Tibial nerve (tissue), 4 donors: ENCODE measurements at regions not wholly inside any gene's neighbourhood (a gene's known extent, or its start where the extent isn't known, plus 50 kb on each side); places are given as distances from the start of the nearest gene placed in this dataset.

Experiments used
- DNase-seq, 2 donors: peaks; one replicate each; pipeline ENCODE4 v3.0.0-alpha.2; 2019; ENCODE audit warnings: low spot score in 2 of 2
- H3K27ac ChIP-seq, 4 donors: fragments of 200-600 bp; sonication (generic) in 3 of 4; one replicate each; pipeline ENCODE4 v1.5.1; 2017 to 2019; ENCODE audit warnings: mild to moderate bottlenecking in 1 of 4
- H3K27me3 ChIP-seq, 2 donors: fragments of 200-600 bp; sonication (generic) in 1 of 2; one replicate each; pipeline versions ENCODE4 v1.5.1 to v1.6.0; 2017 to 2019
- H3K36me3 ChIP-seq, 3 donors: fragments of 200-600 bp; sonication (generic); one replicate each; pipeline ENCODE4 v1.5.1; 2018 to 2019
- H3K4me1 ChIP-seq, 4 donors: fragments of 200-600 bp; sonication (generic) in 3 of 4; one replicate each; pipeline ENCODE4 v1.5.1; 2017 to 2019
- H3K4me3 ChIP-seq, 4 donors: fragments of 200-600 bp; sonication (generic) in 3 of 4; one replicate each; pipeline ENCODE4 v1.5.1; 2017 to 2019; ENCODE audit warnings: mild to moderate bottlenecking in 1 of 4, moderate library complexity in 1 of 4
- H3K9me3 ChIP-seq, 4 donors: fragments of 200-600 bp; sonication (generic) in 3 of 4; one replicate each; pipeline ENCODE4 v1.5.1; 2017 to 2019
- EP300 ChIP-seq, 2 donors: sonication (generic); formaldehyde crosslinking; IDR thresholded peaks; one replicate each; pipeline ENCODE4 v1.6.1; 2017; ENCODE audit warnings: antibody characterized with exemption in 2 of 2, mild to moderate bottlenecking in 1 of 2
- POLR2A ChIP-seq, 2 donors: fragments of 450-650 bp; IDR thresholded peaks; one replicate each; pipeline ENCODE4 v1.6.1; 2017; ENCODE audit warnings: antibody characterized with exemption in 2 of 2, mild to moderate bottlenecking in 2 of 2, moderate library complexity in 2 of 2
- WGBS, 2 donors: methylation state at CpG; one replicate each; pipeline ENCODE4 v1.1.5; 2018; 5-methylcytosine and 5-hydroxymethylcytosine counted together
- TF ChIP-seq, protein P1 (sequence below), 5 experiments: fragments of 200-600 bp in 3 of 5; fragments of 450-650 bp in 2 of 5; sonication (generic) in 3 of 5; IDR thresholded peaks; one replicate each; pipeline ENCODE4 v1.5.1; 2016 to 2019; ENCODE audit warnings: antibody characterized with exemption in 5 of 5, mild to moderate bottlenecking in 3 of 5, moderate library complexity in 2 of 5

GRCh38 chr6:106823732-106824351, 150.7 kb downstream of the CD24 start:
- TF ChIP-seq, protein P1, sequence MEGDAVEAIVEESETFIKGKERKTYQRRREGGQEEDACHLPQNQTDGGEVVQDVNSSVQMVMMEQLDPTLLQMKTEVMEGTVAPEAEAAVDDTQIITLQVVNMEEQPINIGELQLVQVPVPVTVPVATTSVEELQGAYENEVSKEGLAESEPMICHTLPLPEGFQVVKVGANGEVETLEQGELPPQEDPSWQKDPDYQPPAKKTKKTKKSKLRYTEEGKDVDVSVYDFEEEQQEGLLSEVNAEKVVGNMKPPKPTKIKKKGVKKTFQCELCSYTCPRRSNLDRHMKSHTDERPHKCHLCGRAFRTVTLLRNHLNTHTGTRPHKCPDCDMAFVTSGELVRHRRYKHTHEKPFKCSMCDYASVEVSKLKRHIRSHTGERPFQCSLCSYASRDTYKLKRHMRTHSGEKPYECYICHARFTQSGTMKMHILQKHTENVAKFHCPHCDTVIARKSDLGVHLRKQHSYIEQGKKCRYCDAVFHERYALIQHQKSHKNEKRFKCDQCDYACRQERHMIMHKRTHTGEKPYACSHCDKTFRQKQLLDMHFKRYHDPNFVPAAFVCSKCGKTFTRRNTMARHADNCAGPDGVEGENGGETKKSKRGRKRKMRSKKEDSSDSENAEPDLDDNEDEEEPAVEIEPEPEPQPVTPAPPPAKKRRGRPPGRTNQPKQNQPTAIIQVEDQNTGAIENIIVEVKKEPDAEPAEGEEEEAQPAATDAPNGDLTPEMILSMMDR (IDR thresholded peaks at IDR 0.05), result no peak
- TF ChIP-seq EP300 (IDR thresholded peaks at IDR 0.05) (no peak), POLR2A (IDR thresholded peaks at IDR 0.05) (no peak)
- Histone ChIP-seq H3K4me3 (no peak overlapping the region), H3K27me3 (no peaks in the 10 kb centered on the region), H3K4me1 (no peaks in the 10 kb centered on the region), H3K36me3 (no peaks in the 10 kb centered on the region), H3K27ac (no peak overlapping the region), H3K9me3 (no peaks in the 10 kb centered on the region)
- no peak for DNase-seq
- 60 to 66% methylated on average over 10 of the region's 10 CpGs for WGBS, 2 donors

- no peaks in the 10 kb centered on the region for H3K27me3 ChIP-seq
- H3K4me1 ChIP-seq, result no peaks in the 10 kb centered on the region
- TF ChIP-seq, protein P1 (IDR thresholded peaks at IDR 0.05), result no peak
- TF ChIP-seq POLR2A (IDR thresholded peaks at IDR 0.05) (no peak), EP300 (IDR thresholded peaks at IDR 0.05) (no peak)
- no peaks in the 10 kb centered on the region for H3K9me3 ChIP-seq
- no peaks in the 10 kb centered on the region for H3K36me3 ChIP-seq
- H3K4me3 ChIP-seq, result no peak overlapping the region
- no peak overlapping the region for H3K27ac ChIP-seq
- no peak for DNase-seq
- WGBS, 2 donors, result 80 to 89% methylated on average over 5 of the region's 5 CpGs
Observed at GRCh38 chr6:106823058-106823457, 151.5 kb downstream of the CD24 start.

DNA sequence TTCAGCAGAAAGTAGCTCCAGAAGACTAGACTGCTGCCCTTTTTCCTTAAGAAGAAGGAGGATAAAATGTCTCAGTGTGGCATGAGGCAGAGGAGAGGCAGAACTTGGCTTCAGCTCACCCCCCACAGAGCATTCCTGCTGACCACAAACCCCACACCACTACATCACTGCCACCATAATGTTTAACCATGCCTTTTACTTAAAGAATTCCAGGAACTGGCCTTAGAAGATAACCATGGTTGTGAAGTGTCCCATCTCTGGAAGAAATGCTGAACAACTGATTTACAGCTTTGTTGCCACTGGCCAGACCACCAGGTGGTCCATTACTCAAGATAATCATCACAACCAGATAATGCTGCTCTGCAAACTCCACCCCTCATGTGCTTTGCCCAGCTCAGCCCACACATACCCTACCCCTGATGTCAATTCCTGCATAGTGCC, 154.1 kb downstream of the CD24 start:
- H3K9me3 ChIP-seq, result no peaks in the 10 kb centered on the region
- no peak overlapping the region for H3K4me3 ChIP-seq
- H3K4me1 ChIP-seq, result no peaks in the 10 kb centered on the region
- H3K36me3 ChIP-seq, result no peaks in the 10 kb centered on the region
- H3K27ac ChIP-seq, result no peak overlapping the region
- no peak for TF ChIP-seq POLR2A (IDR thresholded peaks at IDR 0.05)
- TF ChIP-seq, protein P1 (IDR thresholded peaks at IDR 0.05), result no peak
- no peak for TF ChIP-seq EP300 (IDR thresholded peaks at IDR 0.05)
- H3K27me3 ChIP-seq, result no peaks in the 10 kb centered on the region
- DNase-seq, result no peak

GRCh38 chr6:106811088-106811686, 163.3 kb downstream of the CD24 start:
- Histone ChIP-seq H3K4me1 (no peaks in the 10 kb centered on the region), H3K27me3 (no peaks in the 10 kb centered on the region), H3K36me3 (no peaks in the 10 kb centered on the region), H3K9me3 (peaks cover 0 to 63% (median 0%) of the 10 kb centered on the region in 4 donors), H3K27ac (no peak overlapping the region), H3K4me3 (no peak overlapping the region)
- TF ChIP-seq POLR2A (IDR thresholded peaks at IDR 0.05), result no peak
- TF ChIP-seq, protein P1 (IDR thresholded peaks at IDR 0.05), result no peak
- no peak for TF ChIP-seq EP300 (IDR thresholded peaks at IDR 0.05)
- DNase-seq, result no peak
- WGBS, 2 donors, result 78 to 83% methylated on average over 3 of the region's 3 CpGs

DNA sequence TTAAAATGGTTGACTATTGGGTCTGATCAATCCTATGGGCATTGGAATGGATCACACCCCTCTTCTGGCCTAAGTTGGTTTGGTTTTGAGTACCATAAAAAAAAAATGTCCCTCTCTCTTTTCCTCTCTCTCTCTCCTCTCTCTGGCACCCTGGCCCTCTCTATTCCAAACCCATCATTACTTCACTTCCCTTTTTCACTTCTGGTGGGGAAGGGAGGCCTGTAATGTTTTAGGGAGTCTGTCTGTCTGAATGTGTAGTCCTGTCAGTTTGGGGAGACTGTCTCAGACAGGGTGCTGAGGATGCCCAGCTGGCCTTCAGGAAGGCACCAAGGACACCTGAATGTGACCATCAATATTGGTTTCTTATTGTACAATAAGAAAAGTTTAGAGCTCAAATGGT, 165.8 kb downstream of the CD24 start:
- H3K4me1 ChIP-seq, result no peaks in the 10 kb centered on the region
- DNase-seq, result no peak
- no peaks in the 10 kb centered on the region for H3K27me3 ChIP-seq
- H3K4me3 ChIP-seq, result no peak overlapping the region
- TF ChIP-seq, protein P1 (IDR thresholded peaks at IDR 0.05), result no peak
- TF ChIP-seq POLR2A (IDR thresholded peaks at IDR 0.05), result no peak
- TF ChIP-seq EP300 (IDR thresholded peaks at IDR 0.05), result no peak
- H3K9me3 ChIP-seq, result peaks cover 0 to 54% (median 0%) of the 10 kb centered on the region in 4 donors
- no peak overlapping the region for H3K27ac ChIP-seq
- H3K36me3 ChIP-seq, result no peaks in the 10 kb centered on the region
